GM23248 (cell line): ENCODE measurements at regions not wholly inside any gene's neighbourhood (a gene's known extent, or its start where the extent isn't known, plus 50 kb on each side); places are given as distances from the start of the nearest gene placed in this dataset.

Experiments used
- DNase-seq: peaks from one replicate; pipeline ENCODE4 v3.0.0-alpha.2; 2015
- H2AFZ ChIP-seq: fragments of 200-600 bp; sonication (generic); 2 replicates; pipeline ENCODE4 v1.6.1; 2016; ENCODE audit warnings: antibody characterized with exemption
- H3F3A ChIP-seq: fragments of 200-600 bp; sonication (generic); 2 replicates; pipeline ENCODE4 v1.6.1; 2016; ENCODE audit warnings: mild to moderate bottlenecking, antibody characterized with exemption, mixed run types; ENCODE audit not compliant: insufficient read depth
- H3K27ac ChIP-seq: fragments of 200-600 bp; sonication (generic); 2 replicates; pipeline ENCODE4 v1.5.1; 2016; ENCODE audit warnings: mild to moderate bottlenecking
- H3K27me3 ChIP-seq: fragments of 200-600 bp; sonication (generic); replicated peaks from 2 replicates; pipeline ENCODE4 v1.6.1; 2016; ENCODE audit warnings: mild to moderate bottlenecking; ENCODE audit not compliant: insufficient read depth
- H3K36me3 ChIP-seq: fragments of 200-600 bp; sonication (generic); 2 replicates; pipeline ENCODE4 v1.6.1; 2016; ENCODE audit warnings: low read depth, mild to moderate bottlenecking
- H3K4me1 ChIP-seq: fragments of 200-600 bp; sonication (generic); 2 replicates; pipeline ENCODE4 v1.6.1; 2016; ENCODE audit warnings: mild to moderate bottlenecking; ENCODE audit not compliant: insufficient read depth
- H3K4me2 ChIP-seq: fragments of 200-600 bp; sonication (generic); one replicate; pipeline ENCODE4 v1.6.1; 2016; ENCODE audit warnings: mild to moderate bottlenecking; ENCODE audit not compliant: unreplicated experiment
- H3K4me3 ChIP-seq: fragments of 200-600 bp; sonication (generic); 2 replicates; pipeline ENCODE4 v1.5.1; 2016; ENCODE audit warnings: mild to moderate bottlenecking
- H3K79me2 ChIP-seq: fragments of 200-600 bp; sonication (generic); 2 replicates; pipeline ENCODE4 v1.6.1; 2016; ENCODE audit warnings: mild to moderate bottlenecking; ENCODE audit not compliant: insufficient read depth
- H3K9ac ChIP-seq: fragments of 200-600 bp; sonication (generic); 2 replicates; pipeline ENCODE4 v1.6.1; 2016; ENCODE audit warnings: mild to moderate bottlenecking
- H3K9me2 ChIP-seq: fragments of 200-600 bp; sonication (generic); 2 replicates; pipeline ENCODE4 v1.6.1; 2016; ENCODE audit warnings: mixed run types, mild to moderate bottlenecking, moderate library complexity; ENCODE audit not compliant: insufficient read depth
- H3K9me3 ChIP-seq: fragments of 200-600 bp; sonication (generic); one replicate; pipeline ENCODE4 v1.6.1; 2017; ENCODE audit warnings: low read depth
- H4K20me1 ChIP-seq: fragments of 200-600 bp; sonication (generic); 2 replicates; pipeline ENCODE4 v1.6.0; 2016; ENCODE audit not compliant: insufficient read depth
- EZH2 ChIP-seq: fragments of 200-600 bp; sonication (generic); IDR thresholded peaks from 2 replicates; pipeline ENCODE4 v1.6.1; 2018; ENCODE audit warnings: antibody characterized with exemption, mild to moderate bottlenecking; ENCODE audit not compliant: insufficient read depth, poor library complexity, severe bottlenecking
- EZH2phosphoT487 ChIP-seq: fragments of 200-600 bp; sonication (generic); IDR thresholded peaks from 2 replicates; pipeline ENCODE4 v1.6.1; 2018; ENCODE audit warnings: antibody characterized with exemption, moderate library complexity, mild to moderate bottlenecking, low read depth; ENCODE audit not compliant: insufficient read depth
- WGBS, 2 experiments: methylation state at CpG; one replicate each; pipeline ENCODE4 v1.1.6; 2015 to 2017; ENCODE audit warnings: low lambda C conversion rate in 2 of 2, low coverage in 1 of 2; ENCODE audit errors: missing lambda C conversion rate in 2 of 2; 5-methylcytosine and 5-hydroxymethylcytosine counted together
- in situ Hi-C: fragments of 300-500 bp; cut with MboI; formaldehyde crosslinking; loops from 2 replicates; pipeline ENCODE4 v1.15.0; 2020

DNA sequence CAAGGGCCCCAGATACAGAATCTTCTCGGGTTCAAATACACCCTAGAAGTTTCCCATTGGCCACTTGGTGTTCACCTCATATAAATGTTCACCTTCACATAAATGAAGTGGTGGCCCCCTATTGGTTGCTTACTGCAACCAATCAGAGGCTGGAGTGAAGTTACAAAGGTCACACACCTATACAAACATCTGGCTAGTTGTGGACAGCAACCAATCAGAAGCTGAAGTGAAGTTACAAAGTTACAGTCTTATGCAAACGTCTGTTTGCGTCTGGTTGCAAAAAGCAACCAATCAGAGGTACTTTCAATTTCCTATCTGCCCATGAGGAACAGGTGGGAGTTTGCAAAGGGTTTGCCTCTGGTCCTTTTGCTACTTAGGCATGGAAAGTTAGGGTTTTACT lies 206.5 kb upstream of the BMP2 start:
- H3K9ac ChIP-seq, result no peak overlapping the region
- in situ Hi-C loops, result no loop called here
- no peaks in the 10 kb centered on the region for H3K9me2 ChIP-seq
- WGBS, 2 experiments, result 79% methylated on average over 3 of the region's 3 CpGs
- H3K4me3 ChIP-seq, result no peak overlapping the region
- H3K27me3 ChIP-seq, result no peaks in the 10 kb centered on the region; the same call in 1 of the 2 replicates
- H3K27ac ChIP-seq, result no peak overlapping the region
- H3K4me2 ChIP-seq, result no peak overlapping the region
- H3K9me3 ChIP-seq, result no peaks in the 10 kb centered on the region
- peaks cover 6% of the 10 kb centered on the region for H3F3A ChIP-seq
- H2AFZ ChIP-seq, result no peak overlapping the region
- no peak for TF ChIP-seq EZH2phosphoT487
- no peak for TF ChIP-seq EZH2
- peaks cover 15% of the 10 kb centered on the region for H3K4me1 ChIP-seq
- no peaks in the 10 kb centered on the region for H3K36me3 ChIP-seq
- no peaks in the 10 kb centered on the region for H4K20me1 ChIP-seq
- no peaks in the 10 kb centered on the region for H3K79me2 ChIP-seq
- DNase-seq, result no peak

DNA sequence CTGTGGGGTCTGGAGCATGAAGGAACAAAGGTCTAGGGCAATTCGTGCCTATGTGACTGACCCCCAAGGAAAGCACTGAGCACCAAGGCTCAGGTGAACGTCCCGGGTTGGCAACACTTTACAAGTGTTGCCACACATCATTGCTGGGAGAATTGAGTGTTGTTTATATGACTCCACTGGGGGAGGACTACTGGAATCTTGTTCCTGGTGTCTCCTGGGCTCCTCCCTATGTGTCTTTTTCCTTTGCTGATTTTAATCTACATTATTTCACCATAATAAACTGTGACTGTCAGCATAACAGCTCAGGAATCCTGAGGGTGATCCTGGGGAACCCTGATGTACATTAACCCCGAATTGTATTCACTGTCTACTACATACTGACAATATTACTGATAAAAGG lies 207.7 kb upstream of the BMP2 start:
- H3K27me3 ChIP-seq, result no peaks in the 10 kb centered on the region; the same call in 1 of the 2 replicates
- H3K27ac ChIP-seq, result no peak overlapping the region
- H2AFZ ChIP-seq, result no peak overlapping the region
- H3K4me1 ChIP-seq, result peaks cover 15% of the 10 kb centered on the region
- H3K9me2 ChIP-seq, result no peaks in the 10 kb centered on the region
- H3K4me2 ChIP-seq, result no peak overlapping the region
- H3K4me3 ChIP-seq, result no peak overlapping the region
- H3K36me3 ChIP-seq, result no peaks in the 10 kb centered on the region
- no peak for TF ChIP-seq EZH2
- TF ChIP-seq EZH2phosphoT487, result no peak
- no peak for DNase-seq
- peaks cover 6% of the 10 kb centered on the region for H3F3A ChIP-seq
- no peaks in the 10 kb centered on the region for H4K20me1 ChIP-seq
- H3K9ac ChIP-seq, result no peak overlapping the region
- H3K9me3 ChIP-seq, result no peaks in the 10 kb centered on the region
- 60 to 68% methylated on average over 4 of the region's 4 CpGs for WGBS, 2 experiments
- H3K79me2 ChIP-seq, result no peaks in the 10 kb centered on the region
- in situ Hi-C loops, result no loop called here

DNA sequence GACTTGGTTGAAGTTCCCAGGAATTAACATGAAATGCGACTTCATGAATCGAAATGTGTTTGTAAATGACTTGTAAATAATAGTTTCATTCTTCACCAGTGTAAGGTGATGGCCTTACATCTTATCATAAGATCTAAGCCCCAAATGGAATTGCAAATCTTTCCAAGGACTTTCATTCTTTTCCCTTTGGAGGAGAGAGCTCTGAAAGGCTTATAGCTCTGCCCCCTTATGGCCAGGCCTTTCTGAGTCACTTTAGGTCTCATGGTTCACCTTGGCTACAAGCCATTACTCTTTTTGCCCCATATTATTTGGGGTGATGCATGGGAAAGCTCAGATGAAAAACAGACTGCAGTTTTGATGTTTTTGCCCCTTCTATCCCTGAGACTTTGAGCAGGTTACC lies 209.1 kb upstream of the BMP2 start:
- TF ChIP-seq EZH2 (no peak), EZH2phosphoT487 (no peak)
- Histone ChIP-seq H3K27ac (no peak overlapping the region), H2AFZ (no peak overlapping the region), H3K79me2 (no peaks in the 10 kb centered on the region), H3K4me2 (no peak overlapping the region), H4K20me1 (no peaks in the 10 kb centered on the region), H3K9me3 (no peaks in the 10 kb centered on the region), H3F3A (peaks cover 6% of the 10 kb centered on the region), H3K27me3 (no peaks in the 10 kb centered on the region; the same call in none of the 2 replicates), H3K36me3 (no peaks in the 10 kb centered on the region), H3K4me3 (no peak overlapping the region), H3K9ac (no peak overlapping the region), H3K9me2 (no peaks in the 10 kb centered on the region), H3K4me1 (peaks cover 15% of the 10 kb centered on the region)
- in situ Hi-C loops, result no loop called here
- DNase-seq, result no peak
- 64 to 68% methylated on average over 2 of the region's 2 CpGs for WGBS, 2 experiments

DNA sequence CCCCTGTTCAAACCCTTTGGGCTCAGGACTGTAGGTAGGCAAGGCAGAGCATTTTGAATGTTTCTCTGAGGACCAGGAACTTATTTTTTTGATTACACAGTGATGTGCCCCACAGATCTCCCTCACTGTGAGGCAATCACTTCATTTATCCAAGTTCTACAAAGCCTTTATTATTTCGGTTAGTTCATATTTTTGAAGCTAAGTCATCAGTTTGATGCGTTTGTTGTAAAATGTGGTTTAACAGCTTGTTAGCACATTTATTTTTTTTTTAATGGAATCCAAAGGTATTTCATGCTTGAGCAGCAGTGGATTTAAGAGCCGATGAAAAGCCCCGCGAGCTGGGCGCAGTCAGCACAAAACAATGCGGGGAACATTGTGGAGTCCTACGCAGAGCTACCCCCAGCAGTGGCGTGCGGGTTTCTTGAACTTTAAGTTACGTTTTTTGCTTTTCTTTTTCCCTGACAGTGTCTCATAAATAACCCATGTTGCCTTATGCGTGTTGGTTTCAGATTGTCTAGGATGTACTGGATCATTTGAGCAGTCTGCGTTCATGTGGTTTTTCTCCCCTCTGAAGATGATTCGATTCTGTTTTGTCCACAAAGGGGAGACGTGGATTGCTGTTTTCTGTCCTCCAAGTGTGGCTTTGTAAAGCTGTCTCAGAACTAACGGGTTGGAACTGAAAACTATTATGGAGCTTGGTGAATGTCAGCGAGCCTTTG lies 233.6 kb upstream of the BMP2 start:
- DNase-seq, result peak; percentile 73
- Histone ChIP-seq H3K4me3 (peak overlapping the region; percentile 60), H4K20me1 (no peaks in the 10 kb centered on the region), H2AFZ (0 out of 2 replicates have a peak overlapping the region, but pooled peaks have one; percentile 0), H3K36me3 (no peaks in the 10 kb centered on the region), H3K9me2 (no peaks in the 10 kb centered on the region), H3K27ac (no peak overlapping the region), H3F3A (peaks cover 6% of the 10 kb centered on the region; the same call in 1 of the 2 replicates), H3K9ac (no peak overlapping the region), H3K4me1 (peaks cover 12% of the 10 kb centered on the region), H3K9me3 (no peaks in the 10 kb centered on the region), H3K4me2 (peak overlapping the region; percentile 74), H3K79me2 (no peaks in the 10 kb centered on the region), H3K27me3 (peaks cover 78% of the 10 kb centered on the region)
- TF ChIP-seq EZH2 (no peak), EZH2phosphoT487 (peak; percentile 98)
- in situ Hi-C loops, result no loop called here
- 0 to 2% methylated on average over 17 of the region's 17 CpGs for WGBS, 2 experiments
